ENCODE measurements at regions not wholly inside any gene's neighbourhood (a gene's known extent, or its start where the extent isn't known, plus 50 kb on each side); places are given as distances from the start of the nearest gene placed in this dataset.

GRCh38 chr13:73571376-73571775 is 512.6 kb downstream of the KLF5 start:
- TF ChIP-seq CTCF (conservative IDR thresholded peaks at IDR 0.05): no peak
- H3K27ac ChIP-seq: no peak overlapping the region

- H3K27ac ChIP-seq: no peak overlapping the region
- no peak for TF ChIP-seq CTCF (conservative IDR thresholded peaks at IDR 0.05)
Measured at GRCh38 chr13:73556902-73557301, 498.1 kb downstream of the KLF5 start.

GRCh38 chr13:73556128-73556527 is 497.3 kb downstream of the KLF5 start:
- no peak overlapping the region for H3K27ac ChIP-seq
- no peak for TF ChIP-seq CTCF (conservative IDR thresholded peaks at IDR 0.05)

GRCh38 chr13:73551736-73552135 is 492.9 kb downstream of the KLF5 start:
- no peak for TF ChIP-seq CTCF (conservative IDR thresholded peaks at IDR 0.05)
- H3K27ac ChIP-seq: no peak overlapping the region

- TF ChIP-seq CTCF (conservative IDR thresholded peaks at IDR 0.05): no peak
- no peak overlapping the region for H3K27ac ChIP-seq
Measured at GRCh38 chr13:73549717-73550116, 490.9 kb downstream of the KLF5 start.

GRCh38 chr13:73548449-73548848 is 489.6 kb downstream of the KLF5 start:
- H3K27ac ChIP-seq: no peak overlapping the region
- no peak for TF ChIP-seq CTCF (conservative IDR thresholded peaks at IDR 0.05)

GRCh38 chr13:73547239-73547638 is 488.4 kb downstream of the KLF5 start:
- H3K27ac ChIP-seq: no peak overlapping the region
- TF ChIP-seq CTCF (conservative IDR thresholded peaks at IDR 0.05): no peak

GRCh38 chr13:73544175-73544574 is 485.4 kb downstream of the KLF5 start:
- H3K27ac ChIP-seq: no peak overlapping the region
- no peak for TF ChIP-seq CTCF (conservative IDR thresholded peaks at IDR 0.05)
